Muscle of leg (tissue), 3 donors: ENCODE measurements at regions not wholly inside any gene's neighbourhood (a gene's known extent, or its start where the extent isn't known, plus 50 kb on each side); places are given as distances from the start of the nearest gene placed in this dataset.
A peak's percentile ranks its signal among the peaks of the same experiment; 100 is the strongest.

ENCODE experiments used
- DNase-seq: peaks from one replicate; pipeline ENCODE4 v3.0.0; 2013
- H3K27ac ChIP-seq: one replicate; pipeline ENCODE4 v1.5.1; 2013; ENCODE audit warnings: mild to moderate bottlenecking, low read length, control low read depth
- H3K27me3 ChIP-seq: one replicate; pipeline ENCODE4 v1.6.1; 2013; ENCODE audit warnings: low read length; ENCODE audit not compliant: control insufficient read depth, insufficient read depth
- H3K36me3 ChIP-seq: one replicate; pipeline ENCODE4 v1.6.1; 2013; ENCODE audit warnings: low read length; ENCODE audit not compliant: control insufficient read depth, insufficient read depth
- H3K4me1 ChIP-seq: one replicate; pipeline ENCODE4 v1.6.1; 2013; ENCODE audit warnings: low read length; ENCODE audit not compliant: control insufficient read depth, insufficient read depth
- H3K4me3 ChIP-seq: one replicate; pipeline ENCODE4 v1.5.1; 2013; ENCODE audit warnings: low read length, control low read depth
- H3K9me3 ChIP-seq: replicated peaks from 2 replicates; pipeline ENCODE4 v1.6.1; 2013; ENCODE audit warnings: low read depth, low read length; ENCODE audit not compliant: control insufficient read depth
- WGBS: methylation state at CpG from one replicate; pipeline ENCODE4 v1.1.5; 2013; ENCODE audit warnings: missing lambda C conversion rate; ENCODE audit not compliant: insufficient coverage; 5-methylcytosine and 5-hydroxymethylcytosine counted together

DNA sequence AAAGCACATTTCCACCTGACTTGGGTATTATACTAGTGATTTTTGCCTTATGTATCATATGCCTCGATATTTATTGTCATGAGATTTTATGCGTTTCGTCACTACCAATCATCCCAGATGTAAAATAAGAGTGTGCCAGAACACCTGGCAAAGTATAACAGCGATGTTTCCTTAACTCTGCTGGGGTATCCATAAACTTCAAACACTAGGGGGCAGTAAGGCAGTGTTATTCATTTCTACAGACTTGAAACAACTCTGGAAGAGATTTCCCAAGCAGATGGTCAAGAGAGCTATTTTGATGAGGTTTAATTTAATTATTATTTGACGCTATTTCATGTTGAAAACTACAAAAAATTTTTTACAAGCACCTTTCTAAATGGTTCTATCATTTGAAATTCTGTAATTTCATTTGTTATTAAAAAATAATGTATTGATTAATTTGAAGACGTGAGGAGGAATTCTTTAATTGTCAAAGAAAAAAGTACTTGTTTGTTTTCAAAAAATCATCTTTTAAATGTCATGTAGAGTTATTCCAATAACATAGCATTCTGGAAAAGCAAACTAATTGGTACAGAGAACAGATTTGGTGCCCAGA is 388.5 kb upstream of the CTNND2 start:
- peaks cover 5% of the 10 kb centered on the region for H3K9me3 ChIP-seq
- H3K27ac ChIP-seq, result no peak overlapping the region
- no peaks in the 10 kb centered on the region for H3K27me3 ChIP-seq
- no CpG with 5 or more reads among the region's 6 CpGs for WGBS
- H3K4me3 ChIP-seq, result no peak overlapping the region
- H3K4me1 ChIP-seq, result no peaks in the 10 kb centered on the region
- no peaks in the 10 kb centered on the region for H3K36me3 ChIP-seq
- DNase-seq, result peak; percentile 5

DNA sequence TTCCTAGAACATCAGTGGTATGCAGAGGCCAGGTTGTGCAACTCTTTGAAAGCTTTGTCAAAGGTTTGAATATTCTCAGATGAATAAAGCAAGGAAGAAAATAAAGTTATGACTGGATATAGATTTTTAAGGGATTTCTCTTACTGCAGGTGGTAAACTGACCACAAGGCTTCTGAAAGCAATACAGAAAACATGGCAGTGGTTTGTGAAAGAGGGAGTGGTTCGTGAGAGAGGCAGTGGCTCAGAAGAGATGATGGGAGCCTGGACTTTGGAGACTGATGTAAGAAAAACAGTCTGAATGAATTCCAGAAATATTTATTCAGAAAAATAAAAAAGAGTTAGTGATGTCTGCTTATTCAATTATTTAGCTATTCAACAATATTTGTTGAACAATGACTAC is 380.4 kb upstream of the CTNND2 start:
- H3K36me3 ChIP-seq, result no peaks in the 10 kb centered on the region
- WGBS, result 75% methylated on average over 1 of the region's 1 CpG

DNA sequence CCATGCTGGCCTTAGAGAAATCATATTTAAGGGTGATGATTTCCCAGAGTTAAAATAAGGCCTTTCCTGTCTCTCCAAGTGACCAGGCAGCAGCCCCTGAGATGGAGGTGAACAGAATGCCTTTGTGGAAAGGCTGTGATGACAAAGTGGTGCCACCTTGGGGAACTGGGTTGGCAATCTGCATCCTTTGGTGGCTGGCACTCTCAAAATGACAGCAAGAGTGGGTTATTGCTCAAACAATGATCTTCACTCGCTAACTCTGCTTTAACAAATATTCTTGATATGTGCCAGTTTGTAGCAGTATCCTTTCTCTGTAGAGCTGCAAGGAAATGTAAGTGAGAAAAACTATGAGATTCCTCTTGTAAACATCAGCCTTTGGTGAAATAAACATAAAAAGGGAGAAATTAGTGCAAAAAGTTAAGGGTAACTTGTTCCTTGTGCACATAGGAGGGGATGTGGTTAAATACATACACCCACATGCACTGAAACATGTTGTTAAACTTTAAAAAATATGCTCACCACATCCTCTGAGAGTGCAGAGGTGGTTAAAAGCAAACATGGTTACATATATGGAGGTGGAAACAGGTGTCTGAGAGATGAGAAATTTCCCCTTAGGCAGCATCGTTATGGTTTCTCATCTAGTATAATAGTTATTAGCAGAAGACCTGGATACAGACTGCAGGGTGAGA is 373.4 kb upstream of the CTNND2 start:
- peaks cover 5% of the 10 kb centered on the region for H3K9me3 ChIP-seq
- no peak for DNase-seq
- H3K27ac ChIP-seq, result no peak overlapping the region
- H3K36me3 ChIP-seq, result no peaks in the 10 kb centered on the region
- H3K4me1 ChIP-seq, result no peaks in the 10 kb centered on the region
- WGBS, result 80% methylated on average over 1 of the region's 2 CpGs
- H3K27me3 ChIP-seq, result no peaks in the 10 kb centered on the region
- no peak overlapping the region for H3K4me3 ChIP-seq

More for the DNA sequence above, 380.4 kb upstream of the CTNND2 start:
- Histone ChIP-seq H3K4me1 (no peaks in the 10 kb centered on the region), H3K27me3 (no peaks in the 10 kb centered on the region), H3K4me3 (no peak overlapping the region), H3K27ac (no peak overlapping the region), H3K9me3 (no peaks in the 10 kb centered on the region)
- no peak for DNase-seq

DNA sequence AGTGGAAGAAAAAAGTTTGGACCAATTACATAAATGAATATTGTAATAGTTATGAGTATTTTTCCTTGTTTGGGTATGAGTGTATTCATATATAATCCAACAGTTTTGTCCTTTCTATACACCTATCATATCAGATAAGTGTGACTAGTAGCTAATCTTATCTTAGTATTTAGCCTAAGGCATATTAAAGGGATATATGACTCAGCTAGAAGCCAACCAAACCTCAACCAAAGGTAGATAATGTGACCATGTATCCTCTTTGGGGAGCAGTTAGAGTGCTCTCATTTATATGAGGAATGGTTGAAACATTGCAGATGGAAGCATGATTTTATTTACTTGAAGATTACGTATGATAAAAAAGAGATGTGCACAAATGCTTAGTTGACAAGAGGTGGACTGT is 370.0 kb upstream of the CTNND2 start:
- Histone ChIP-seq H3K27ac (no peak overlapping the region), H3K36me3 (no peaks in the 10 kb centered on the region), H3K4me1 (no peaks in the 10 kb centered on the region), H3K4me3 (no peak overlapping the region), H3K9me3 (peaks cover 5% of the 10 kb centered on the region), H3K27me3 (no peaks in the 10 kb centered on the region)
- WGBS, result no CpG with 5 or more reads among the region's 1 CpG
- DNase-seq, result no peak

DNA sequence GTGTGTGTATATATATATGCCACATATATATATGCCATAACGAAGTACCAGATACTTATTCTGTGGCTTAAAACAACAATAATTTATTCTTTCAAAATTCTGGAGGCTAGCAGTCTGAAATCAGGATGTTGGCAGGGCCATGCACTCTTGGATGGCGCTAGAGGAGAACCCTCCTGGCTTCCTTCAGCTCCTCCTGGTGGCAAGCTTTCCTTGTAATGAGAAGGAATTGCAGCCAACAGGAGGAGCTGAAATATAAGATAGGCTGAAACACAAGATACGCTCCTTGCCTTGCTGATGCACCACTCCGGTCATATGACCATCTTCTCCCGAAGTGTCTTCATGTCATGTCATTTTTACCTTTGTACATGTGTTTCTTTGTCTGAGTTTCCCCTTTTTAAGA is 368.1 kb upstream of the CTNND2 start:
- Histone ChIP-seq H3K27me3 (no peaks in the 10 kb centered on the region), H3K27ac (no peak overlapping the region), H3K4me1 (no peaks in the 10 kb centered on the region), H3K36me3 (no peaks in the 10 kb centered on the region), H3K4me3 (no peak overlapping the region), H3K9me3 (peaks cover 5% of the 10 kb centered on the region)
- WGBS, result 93% methylated on average over 3 of the region's 5 CpGs
- DNase-seq, result no peak

- no peak for DNase-seq
- Histone ChIP-seq H3K36me3 (no peaks in the 10 kb centered on the region), H3K4me1 (no peaks in the 10 kb centered on the region), H3K27me3 (no peaks in the 10 kb centered on the region), H3K4me3 (no peak overlapping the region), H3K9me3 (peaks cover 2% of the 10 kb centered on the region), H3K27ac (no peak overlapping the region)
- no CpG with 5 or more reads among the region's 1 CpG for WGBS
Measured at GRCh38 chr5:12270914-12271313, 366.7 kb upstream of the CTNND2 start.

GRCh38 chr5:12269164-12269563 is 364.9 kb upstream of the CTNND2 start:
- H3K36me3 ChIP-seq, result no peaks in the 10 kb centered on the region

DNA sequence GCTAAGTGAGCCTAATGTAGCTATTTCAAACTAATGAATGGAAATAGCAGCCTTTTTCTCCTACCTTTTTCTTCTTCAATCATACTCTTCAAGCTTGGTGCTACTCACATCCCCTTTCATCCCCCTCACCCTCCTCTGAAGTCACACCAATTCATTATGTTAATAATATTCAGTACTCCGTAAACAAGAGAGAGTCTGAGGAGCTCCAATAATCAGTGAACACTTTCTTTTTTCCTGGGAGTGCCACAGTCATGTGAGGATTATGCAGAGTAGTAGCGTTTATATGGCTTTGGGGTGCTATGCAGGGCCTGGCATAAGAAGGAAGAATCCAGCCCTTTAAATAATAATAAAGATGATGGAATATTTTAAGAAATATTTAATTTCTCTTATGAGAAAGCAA is 354.3 kb upstream of the CTNND2 start:
- DNase-seq, result no peak
- Histone ChIP-seq H3K4me3 (no peak overlapping the region), H3K9me3 (peaks cover 7% of the 10 kb centered on the region), H3K27me3 (no peaks in the 10 kb centered on the region), H3K27ac (no peak overlapping the region), H3K4me1 (no peaks in the 10 kb centered on the region), H3K36me3 (no peaks in the 10 kb centered on the region)
- WGBS, result no CpG with 5 or more reads among the region's 2 CpGs

More at GRCh38 chr5:12269164-12269563, 364.9 kb upstream of the CTNND2 start:
- Histone ChIP-seq H3K4me1 (no peaks in the 10 kb centered on the region), H3K27me3 (no peaks in the 10 kb centered on the region), H3K27ac (no peak overlapping the region), H3K9me3 (peaks cover 2% of the 10 kb centered on the region), H3K4me3 (no peak overlapping the region)
- no CpG with 5 or more reads among the region's 3 CpGs for WGBS
- DNase-seq, result no peak

GRCh38 chr5:12250454-12250853 is 346.2 kb upstream of the CTNND2 start:
- H3K36me3 ChIP-seq, result no peaks in the 10 kb centered on the region
- H3K9me3 ChIP-seq, result peaks cover 5% of the 10 kb centered on the region
- no peak overlapping the region for H3K27ac ChIP-seq
- H3K27me3 ChIP-seq, result no peaks in the 10 kb centered on the region
- no peak for DNase-seq
- no peaks in the 10 kb centered on the region for H3K4me1 ChIP-seq
- no peak overlapping the region for H3K4me3 ChIP-seq
- no CpG with 5 or more reads among the region's 2 CpGs for WGBS

- WGBS, result no CpG with 5 or more reads among the region's 3 CpGs
- Histone ChIP-seq H3K36me3 (no peaks in the 10 kb centered on the region), H3K4me3 (no peak overlapping the region), H3K4me1 (no peaks in the 10 kb centered on the region), H3K27me3 (no peaks in the 10 kb centered on the region), H3K9me3 (peaks cover 5% of the 10 kb centered on the region), H3K27ac (no peak overlapping the region)
- DNase-seq, result no peak
Measured at GRCh38 chr5:12248831-12249230, 344.6 kb upstream of the CTNND2 start.
